Calu3 (cell line): ENCODE measurements at regions not wholly inside any gene's neighbourhood (a gene's known extent, or its start where the extent isn't known, plus 50 kb on each side); places are given as distances from the start of the nearest gene placed in this dataset.

Experiments used
- BruUV-seq: library from RNA; stranded (reverse); fragments of 400-500 nt; replicated peaks from 2 replicates; lab custom pipeline; 2021; lab: Mats Ljungman, UMichigan
- CTCF ChIA-PET: fragments of 300-600 bp; sonication (Branson Sonifier 250); formaldehyde crosslinking; loops from one replicate; lab custom pipeline; 2022; ENCODE audit warnings: antibody characterized with exemption; lab: Charles Lee
- DNase-seq: peaks from one replicate; pipeline ENCODE4 v3.0.0; 2022
- H3K27ac Mint-ChIP-seq: one replicate; pipeline ENCODE4 v1.8.0; 2022; ENCODE audit warnings: mixed read lengths; ENCODE audit not compliant: unreplicated experiment
- H3K27me3 Mint-ChIP-seq: one replicate; pipeline ENCODE4 v1.8.0; 2022; ENCODE audit warnings: mixed read lengths; ENCODE audit not compliant: unreplicated experiment
- H3K36me3 Mint-ChIP-seq: one replicate; pipeline ENCODE4 v1.8.0; 2022; ENCODE audit warnings: mild to moderate bottlenecking, moderate library complexity, mixed read lengths; ENCODE audit not compliant: insufficient read depth, unreplicated experiment
- H3K4me1 Mint-ChIP-seq: one replicate; pipeline ENCODE4 v1.8.0; 2022; ENCODE audit warnings: mild to moderate bottlenecking, low read depth, mixed read lengths; ENCODE audit not compliant: unreplicated experiment
- H3K4me3 Mint-ChIP-seq: one replicate; pipeline ENCODE4 v1.8.0; 2022; ENCODE audit warnings: mild to moderate bottlenecking, low read depth, moderate library complexity, mixed read lengths; ENCODE audit not compliant: unreplicated experiment
- H3K9me3 Mint-ChIP-seq: one replicate; pipeline ENCODE4 v1.8.0; 2022; ENCODE audit warnings: low read depth, mixed read lengths; ENCODE audit not compliant: unreplicated experiment
- intact Hi-C: fragments of 100-400 bp; cut with micrococcal nuclease; formaldehyde crosslinking; loops from one replicate; pipeline ENCODE4 v1.10.0; 2022; ENCODE audit not compliant: unreplicated experiment
- TF ChIP-seq, protein P1 (sequence below): fragments of 200-600 bp; IDR thresholded peaks from one replicate; pipeline ENCODE4 v1.8.0; 2022; ENCODE audit warnings: antibody characterized with exemption; ENCODE audit not compliant: unreplicated experiment

DNA sequence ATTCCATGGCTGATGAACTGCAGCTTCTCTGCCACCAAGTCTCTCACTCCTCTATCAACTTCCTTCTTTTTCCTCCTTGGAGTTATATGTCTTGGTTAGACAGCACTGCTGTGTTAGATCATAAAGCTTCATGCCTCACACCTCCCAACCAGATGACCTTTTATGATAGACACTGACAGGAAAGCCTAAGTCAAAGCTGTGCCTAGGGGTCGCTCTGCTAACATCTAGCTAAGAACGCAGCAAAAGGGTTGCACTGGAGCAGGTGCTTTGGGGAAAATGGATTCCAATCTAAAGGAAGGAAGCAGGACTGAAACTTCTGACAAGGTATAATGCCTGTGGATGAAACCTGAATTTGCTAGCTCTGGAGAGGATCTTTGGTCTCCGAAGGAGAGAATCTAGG is 509.7 kb downstream of the SMARCA1 start:
- intact Hi-C loops, result no loop called here
- Mint-ChIP-seq H3K27me3 (no peaks in the 10 kb centered on the region), H3K36me3 (no peaks in the 10 kb centered on the region), H3K4me3 (no peak overlapping the region), H3K9me3 (no peaks in the 10 kb centered on the region), H3K27ac (no peak overlapping the region), H3K4me1 (no peaks in the 10 kb centered on the region)
- TF ChIP-seq, protein P1, sequence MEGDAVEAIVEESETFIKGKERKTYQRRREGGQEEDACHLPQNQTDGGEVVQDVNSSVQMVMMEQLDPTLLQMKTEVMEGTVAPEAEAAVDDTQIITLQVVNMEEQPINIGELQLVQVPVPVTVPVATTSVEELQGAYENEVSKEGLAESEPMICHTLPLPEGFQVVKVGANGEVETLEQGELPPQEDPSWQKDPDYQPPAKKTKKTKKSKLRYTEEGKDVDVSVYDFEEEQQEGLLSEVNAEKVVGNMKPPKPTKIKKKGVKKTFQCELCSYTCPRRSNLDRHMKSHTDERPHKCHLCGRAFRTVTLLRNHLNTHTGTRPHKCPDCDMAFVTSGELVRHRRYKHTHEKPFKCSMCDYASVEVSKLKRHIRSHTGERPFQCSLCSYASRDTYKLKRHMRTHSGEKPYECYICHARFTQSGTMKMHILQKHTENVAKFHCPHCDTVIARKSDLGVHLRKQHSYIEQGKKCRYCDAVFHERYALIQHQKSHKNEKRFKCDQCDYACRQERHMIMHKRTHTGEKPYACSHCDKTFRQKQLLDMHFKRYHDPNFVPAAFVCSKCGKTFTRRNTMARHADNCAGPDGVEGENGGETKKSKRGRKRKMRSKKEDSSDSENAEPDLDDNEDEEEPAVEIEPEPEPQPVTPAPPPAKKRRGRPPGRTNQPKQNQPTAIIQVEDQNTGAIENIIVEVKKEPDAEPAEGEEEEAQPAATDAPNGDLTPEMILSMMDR, result no peak
- DNase-seq, result no peak
- CTCF ChIA-PET, result no interaction called here
- BruUV-seq, result no TSS peak

DNA sequence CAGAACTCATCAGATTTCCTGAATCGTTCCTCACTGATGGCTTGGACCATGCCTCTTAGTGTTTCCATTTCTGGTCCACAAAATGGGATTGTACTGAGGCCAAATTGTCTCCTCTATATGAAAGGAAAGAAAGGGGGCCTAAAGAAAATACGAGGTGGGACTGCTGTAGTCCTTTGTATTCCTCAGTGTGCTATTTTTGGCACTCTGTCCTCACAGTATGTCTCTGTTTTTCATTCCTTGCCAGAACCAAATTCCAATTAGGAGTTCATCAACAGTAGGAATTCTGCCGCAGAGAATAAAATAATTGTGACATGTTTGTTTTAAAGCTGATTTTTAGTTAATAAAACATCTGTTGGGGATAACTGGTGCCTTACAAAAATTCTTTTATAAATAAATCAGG is 515.7 kb downstream of the SMARCA1 start:
- CTCF ChIA-PET, result no interaction called here
- DNase-seq, result no peak
- Mint-ChIP-seq H3K9me3 (no peaks in the 10 kb centered on the region), H3K4me1 (no peaks in the 10 kb centered on the region), H3K27ac (no peak overlapping the region), H3K27me3 (no peaks in the 10 kb centered on the region), H3K4me3 (no peak overlapping the region), H3K36me3 (no peaks in the 10 kb centered on the region)
- intact Hi-C loops, result no loop called here
- TF ChIP-seq, protein P1, result no peak
- BruUV-seq, result no TSS peak

DNA sequence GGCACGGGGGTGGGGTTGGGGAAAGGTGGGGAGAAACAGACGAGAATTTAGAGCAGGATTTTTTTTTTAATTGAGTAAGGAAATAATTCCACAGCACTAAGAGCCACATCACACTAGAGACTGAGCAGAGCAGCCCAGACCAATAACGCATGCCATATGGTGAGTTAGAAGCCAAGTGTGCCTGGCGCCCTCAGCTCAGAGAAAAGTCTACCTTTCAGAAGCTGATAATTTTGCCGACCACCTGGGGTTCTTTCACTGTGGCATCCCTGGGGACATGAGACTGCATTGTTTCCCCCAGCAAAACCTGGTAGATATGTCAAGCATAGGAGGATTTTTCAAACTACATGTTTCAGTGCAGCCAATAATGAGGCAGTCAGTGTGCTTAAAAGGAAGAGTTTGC is 516.8 kb downstream of the SMARCA1 start:
- no peak overlapping the region for H3K4me3 Mint-ChIP-seq
- TF ChIP-seq, protein P1, result no peak
- H3K36me3 Mint-ChIP-seq, result no peaks in the 10 kb centered on the region
- H3K27ac Mint-ChIP-seq, result no peak overlapping the region
- H3K9me3 Mint-ChIP-seq, result no peaks in the 10 kb centered on the region
- intact Hi-C loops, result no loop called here
- no peaks in the 10 kb centered on the region for H3K4me1 Mint-ChIP-seq
- CTCF ChIA-PET, result no interaction called here
- no peaks in the 10 kb centered on the region for H3K27me3 Mint-ChIP-seq
- BruUV-seq, result no TSS peak
- no peak for DNase-seq

- Mint-ChIP-seq H3K9me3 (no peaks in the 10 kb centered on the region), H3K36me3 (no peaks in the 10 kb centered on the region), H3K4me3 (no peak overlapping the region), H3K27me3 (no peaks in the 10 kb centered on the region), H3K27ac (no peak overlapping the region), H3K4me1 (no peaks in the 10 kb centered on the region)
- no peak for DNase-seq
- CTCF ChIA-PET, result no interaction called here
- intact Hi-C loops, result no loop called here
- TF ChIP-seq, protein P1, result no peak
- no TSS peak for BruUV-seq
Observed at GRCh38 chrX:129000797-129001196, 522.5 kb downstream of the SMARCA1 start.

DNA sequence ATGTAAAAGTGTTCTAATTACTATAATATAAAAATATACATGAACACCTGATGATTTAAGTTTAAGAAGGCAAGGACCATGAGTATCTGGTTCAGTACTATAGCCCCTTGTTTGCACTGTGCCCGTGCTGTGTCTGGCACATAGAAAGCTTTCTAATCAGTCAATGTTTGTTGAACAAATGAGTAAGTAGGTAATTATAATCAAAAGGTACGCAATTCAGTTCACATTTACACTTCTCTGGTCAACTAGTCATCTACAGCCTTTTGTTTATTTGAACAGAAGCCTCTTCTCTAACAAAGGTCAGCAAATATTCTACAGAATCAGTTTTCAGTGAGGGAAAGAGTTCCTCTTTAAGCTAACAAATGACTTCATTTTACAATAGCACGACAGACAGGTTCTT is 523.3 kb downstream of the SMARCA1 start:
- Mint-ChIP-seq H3K9me3 (no peaks in the 10 kb centered on the region), H3K4me1 (no peaks in the 10 kb centered on the region), H3K27ac (no peak overlapping the region), H3K27me3 (no peaks in the 10 kb centered on the region), H3K36me3 (no peaks in the 10 kb centered on the region), H3K4me3 (no peak overlapping the region)
- intact Hi-C loops, result no loop called here
- DNase-seq, result no peak
- CTCF ChIA-PET, result no interaction called here
- BruUV-seq, result no TSS peak
- TF ChIP-seq, protein P1, result no peak
